ENCODE measurements at regions not wholly inside any gene's neighbourhood (a gene's known extent, or its start where the extent isn't known, plus 50 kb on each side); places are given as distances from the start of the nearest gene placed in this dataset.

DNA sequence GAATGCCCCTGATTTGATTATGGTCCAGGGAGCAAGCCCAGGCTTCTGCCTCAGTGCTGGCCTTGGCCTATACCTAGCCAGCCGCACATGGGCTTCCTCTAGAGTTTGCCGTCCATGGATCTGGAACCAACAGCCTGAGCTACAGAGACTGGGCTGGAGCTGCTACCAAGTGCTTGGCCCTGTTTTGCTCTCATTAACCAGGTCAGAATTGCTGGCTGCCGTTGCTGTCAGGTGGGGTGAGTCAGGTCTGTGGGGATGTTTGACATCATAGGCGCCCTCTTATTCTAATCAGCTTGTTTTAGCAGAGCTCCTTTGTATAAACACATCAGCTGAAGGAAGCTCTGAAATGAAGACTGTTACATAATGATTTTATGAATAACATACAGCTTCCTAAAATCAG is 83.1 kb upstream of the PHACTR2 start:
- no peak for DNase-seq

DNA sequence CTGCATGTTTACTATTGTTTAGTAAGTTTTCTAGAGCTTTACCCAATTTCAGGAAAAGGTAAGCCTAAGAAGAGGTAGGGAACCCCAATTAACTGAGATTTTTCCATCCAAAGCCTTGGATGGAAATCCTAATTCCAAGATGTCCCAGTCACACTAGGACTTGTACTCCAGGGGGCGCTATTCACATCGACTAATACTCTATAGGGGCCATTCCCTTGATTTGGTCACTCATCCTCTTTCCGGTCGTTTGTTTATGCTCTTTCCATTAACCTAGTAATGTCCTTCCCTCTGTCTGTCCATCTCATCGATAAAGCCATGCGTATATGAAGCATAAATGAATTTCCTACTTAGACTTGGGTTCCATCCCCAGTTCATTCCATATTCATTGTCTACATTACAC is 80.8 kb upstream of the FUCA2 start:
- DNase-seq = no peak

DNA sequence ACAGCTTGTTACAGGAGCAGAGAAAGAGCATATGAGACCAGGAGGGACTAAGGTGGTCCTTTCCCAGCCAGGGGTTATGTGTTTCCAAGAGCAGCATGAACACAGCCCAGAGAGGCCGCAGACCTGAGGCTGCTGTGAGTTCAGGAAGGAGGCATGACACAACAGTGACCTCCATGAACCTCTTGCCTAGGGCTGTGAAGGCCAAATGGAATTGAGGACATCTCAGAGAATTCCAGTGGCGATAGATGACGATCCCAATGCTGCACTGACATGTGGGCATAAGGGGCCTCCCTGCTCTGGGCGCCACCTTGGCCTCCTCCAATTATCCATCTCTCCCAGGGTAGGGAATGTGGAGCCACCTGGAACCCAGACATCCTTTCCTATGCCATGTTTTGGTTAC is 79.9 kb upstream of the FUCA2 start:
- no peak for DNase-seq

DNA sequence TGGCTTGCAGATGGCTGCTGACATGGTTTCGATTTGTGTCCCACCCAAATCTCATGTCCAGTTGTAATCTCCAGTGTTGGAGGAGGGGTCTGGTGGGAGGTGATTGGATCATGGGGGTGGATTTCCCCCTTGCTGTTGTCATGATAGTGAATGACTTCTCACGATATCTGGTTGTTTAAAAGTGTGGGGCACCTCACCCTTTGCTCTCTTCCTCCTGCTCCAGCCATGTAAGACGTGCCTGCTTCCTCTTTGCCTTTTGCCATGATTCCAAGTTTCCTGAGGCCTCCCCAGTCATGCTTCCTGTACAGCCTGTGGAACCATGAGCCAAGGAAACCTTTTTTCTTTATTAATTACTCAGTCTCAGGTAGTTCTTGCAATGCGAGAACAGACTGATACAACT is 77.6 kb upstream of the FUCA2 start:
- DNase-seq = no peak

DNA sequence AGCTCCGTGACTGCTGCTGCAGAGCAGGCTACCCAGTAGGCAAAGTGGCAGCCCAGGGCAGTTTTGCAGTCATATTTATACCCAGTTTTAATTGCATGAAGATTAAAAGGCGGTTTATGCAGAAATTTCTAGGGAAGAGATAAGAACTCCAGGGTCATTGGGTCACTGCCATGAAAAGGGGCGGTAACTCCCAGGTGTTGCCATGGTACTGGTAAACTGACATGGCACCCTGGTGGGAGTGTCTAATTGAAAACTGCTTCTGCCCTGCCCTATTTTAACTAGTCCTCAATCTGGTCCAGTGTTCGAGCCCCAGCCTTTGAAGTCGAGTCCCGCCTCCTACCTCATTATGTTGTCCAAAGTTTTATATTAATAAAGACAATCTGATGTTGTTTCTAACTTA is 75.0 kb upstream of the FUCA2 start:
- no peak for DNase-seq

DNA sequence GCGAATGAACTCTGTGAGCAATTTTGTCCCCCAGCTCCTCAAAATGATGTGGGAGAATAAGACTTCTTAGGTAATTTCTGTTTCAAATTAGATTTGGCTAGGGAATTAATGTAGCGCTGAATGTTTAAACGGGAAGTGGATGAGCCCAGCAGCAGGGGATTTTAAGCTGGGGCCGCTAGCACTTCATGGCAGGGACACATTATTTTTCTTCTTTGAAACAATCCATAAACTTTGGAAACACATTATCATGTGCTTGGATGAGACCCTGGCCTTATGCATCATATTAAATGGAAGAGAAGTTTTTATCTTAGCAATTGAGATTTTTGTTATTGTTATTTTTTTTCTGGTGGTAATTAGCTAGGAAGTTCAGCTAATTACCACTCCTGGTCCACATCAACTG is 74.2 kb upstream of the FUCA2 start:
- DNase-seq = no peak

DNA sequence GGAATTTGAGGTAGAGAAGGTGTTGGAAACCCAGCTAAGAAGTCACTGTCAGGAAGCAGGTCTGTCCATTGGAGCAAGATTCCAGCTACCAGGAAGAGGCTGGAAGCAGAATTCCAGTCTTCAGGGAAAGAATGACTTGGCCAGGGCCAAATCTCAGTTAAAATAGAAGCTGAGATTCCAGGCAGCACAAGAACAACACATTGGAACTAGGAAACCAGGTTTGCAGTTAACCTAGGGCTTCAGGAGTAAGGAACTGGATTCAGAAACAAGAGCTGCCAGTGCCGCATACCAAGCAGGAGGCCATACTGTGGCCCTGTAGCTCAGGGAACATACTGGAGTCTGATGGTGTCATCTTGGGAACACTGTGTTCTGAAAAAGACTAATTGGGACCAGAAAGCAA is 73.7 kb upstream of the FUCA2 start:
- DNase-seq = no peak

DNA sequence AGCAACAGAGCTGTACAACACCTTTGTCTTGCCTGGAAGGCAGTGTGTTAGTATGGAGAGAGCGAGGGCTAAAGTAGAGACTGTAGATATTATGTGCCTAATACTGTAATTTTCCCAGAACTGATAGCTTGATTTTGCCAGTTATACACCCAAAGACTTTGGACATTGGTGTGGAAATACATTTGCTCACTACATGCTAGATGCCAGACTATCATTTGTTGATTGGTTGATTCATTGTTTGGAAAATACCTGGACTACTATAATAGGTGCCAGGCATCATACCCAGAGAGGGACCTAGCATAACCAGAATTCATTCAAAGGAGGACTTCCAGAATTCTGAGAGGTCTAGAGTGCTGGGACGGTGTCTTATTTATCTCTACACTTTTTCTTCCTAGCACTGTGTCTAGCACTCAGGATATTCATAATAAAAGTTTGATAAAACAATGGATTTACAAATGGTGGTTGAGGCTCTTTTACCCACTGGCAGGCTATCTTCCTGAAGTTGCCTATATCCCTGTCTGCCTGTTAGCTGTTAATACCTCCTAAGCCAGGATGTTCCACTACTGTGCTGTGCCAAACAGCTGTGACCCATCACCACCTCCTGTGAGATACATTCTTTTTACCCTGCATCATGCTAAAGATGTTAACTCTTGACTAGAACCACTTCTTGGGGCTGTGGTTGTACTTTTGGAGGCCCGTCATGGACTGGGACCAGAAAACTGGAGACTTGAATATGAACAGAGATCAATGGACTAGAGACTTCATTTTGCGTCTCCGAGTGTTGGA is 72.2 kb upstream of the FUCA2 start:
- no peak for DNase-seq

DNA sequence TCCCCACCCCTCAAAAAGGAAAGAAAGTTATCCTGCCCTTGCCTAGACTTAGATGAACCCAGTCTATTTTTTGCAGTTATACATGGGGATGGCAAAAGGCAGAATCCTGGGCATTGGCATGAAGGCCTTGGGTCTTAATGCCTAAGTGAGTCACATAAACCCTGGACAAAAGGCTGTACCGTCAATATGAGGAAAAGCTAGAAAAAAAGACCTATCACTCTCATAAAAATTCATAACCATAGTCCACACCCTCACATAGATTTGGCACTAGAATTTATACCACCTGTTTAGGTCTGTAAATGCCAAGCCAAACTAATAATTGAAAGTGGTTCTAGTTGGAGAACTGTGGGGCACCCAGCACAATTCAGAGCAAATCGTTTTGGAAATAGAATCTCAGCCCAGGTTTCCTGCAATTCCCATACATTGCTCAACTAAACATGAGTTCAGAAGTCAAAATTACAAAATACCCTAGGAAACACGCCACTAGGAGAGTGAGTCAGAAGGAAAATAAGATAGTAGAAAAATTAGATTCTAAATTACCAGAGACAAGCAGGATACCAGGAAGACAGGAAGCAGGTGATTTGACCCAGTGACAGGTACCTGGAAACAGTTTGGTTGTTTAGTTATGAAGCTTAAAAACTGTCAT is 70.4 kb upstream of the FUCA2 start:
- DNase-seq = no peak

DNA sequence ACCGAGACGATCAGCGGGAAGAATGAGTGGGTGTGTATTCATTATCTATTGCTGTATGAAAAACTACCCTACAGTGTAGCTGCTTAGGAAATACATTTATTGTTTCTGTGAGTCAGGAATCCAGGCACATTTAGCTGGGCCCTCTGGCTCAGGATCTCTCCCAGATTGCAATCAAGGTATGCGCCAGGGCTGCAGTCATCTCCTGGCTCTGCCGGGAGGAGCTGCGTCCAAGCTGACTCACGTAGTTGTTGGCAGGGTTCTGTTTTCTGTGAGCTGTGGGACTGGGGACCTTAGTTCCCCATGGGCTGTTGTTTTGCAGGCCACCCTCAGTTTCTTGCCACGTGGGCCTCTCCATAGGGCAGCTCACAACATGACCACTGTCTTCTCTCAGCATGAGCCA is 68.2 kb upstream of the FUCA2 start:
- DNase-seq = no peak

DNA sequence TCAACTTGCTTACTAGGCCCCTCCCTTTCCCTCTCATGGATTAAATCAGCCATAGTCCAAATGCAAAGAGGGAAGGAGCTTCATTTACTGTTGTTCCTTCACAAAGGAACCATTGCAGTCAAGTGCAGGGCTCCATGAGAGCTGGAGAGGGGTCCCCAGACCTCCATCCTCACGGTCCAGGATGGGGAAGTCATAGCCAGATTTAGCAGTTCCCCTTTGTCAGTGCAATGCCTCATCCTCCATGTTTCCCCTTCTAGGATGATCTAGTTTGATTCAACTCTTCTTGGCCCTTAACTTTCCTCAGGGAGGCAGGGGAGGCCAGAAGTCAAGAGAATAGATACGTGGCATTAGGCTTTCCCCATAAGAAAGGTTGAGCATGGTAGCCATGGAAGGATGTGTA is 66.5 kb upstream of the FUCA2 start:
- DNase-seq = peak; percentile 1

DNA sequence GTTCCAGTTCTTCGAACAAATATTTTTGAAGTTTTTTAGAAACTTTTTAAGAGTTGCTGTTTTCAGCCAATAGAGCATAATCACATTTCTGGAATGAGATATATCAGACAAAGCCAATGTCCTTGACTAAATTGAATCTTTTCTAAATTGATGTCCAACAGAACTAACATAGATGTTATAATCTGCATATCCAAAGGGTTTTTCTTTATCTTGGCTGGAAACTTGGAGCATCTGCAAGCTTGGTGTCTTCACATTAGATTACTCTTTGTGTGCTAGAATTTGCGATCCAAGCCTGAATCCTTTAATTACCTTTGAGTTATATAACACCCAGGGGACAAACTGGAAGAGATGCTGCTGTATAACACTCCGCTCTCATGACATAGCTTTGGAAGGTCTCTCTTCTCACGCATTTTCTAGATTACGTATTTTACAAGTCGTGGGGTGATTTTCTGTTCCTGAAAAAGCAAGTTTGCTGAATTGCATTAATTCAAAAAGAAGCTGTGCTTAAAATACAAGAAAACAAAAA is 64.4 kb upstream of the FUCA2 start:
- DNase-seq = no peak

DNA sequence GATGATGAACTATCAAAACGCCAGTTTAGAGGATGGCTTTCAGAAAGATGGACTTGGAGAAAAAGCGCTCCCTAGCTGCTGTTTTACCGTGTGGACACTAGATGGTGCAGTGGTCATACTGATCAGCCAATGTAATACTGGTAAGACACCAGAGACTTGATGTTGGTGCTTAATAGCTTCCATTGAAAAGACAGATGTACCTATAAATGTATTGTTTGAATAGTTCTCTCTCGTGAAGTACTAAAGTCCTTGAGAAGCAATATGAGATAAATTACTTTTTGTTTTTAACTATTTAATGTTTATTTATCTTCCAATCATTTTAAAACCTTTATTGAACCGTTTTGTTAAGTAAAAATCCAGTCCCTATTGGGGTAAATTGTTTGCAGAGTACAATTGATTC is 63.9 kb upstream of the FUCA2 start:
- DNase-seq = peak; percentile 75

DNA sequence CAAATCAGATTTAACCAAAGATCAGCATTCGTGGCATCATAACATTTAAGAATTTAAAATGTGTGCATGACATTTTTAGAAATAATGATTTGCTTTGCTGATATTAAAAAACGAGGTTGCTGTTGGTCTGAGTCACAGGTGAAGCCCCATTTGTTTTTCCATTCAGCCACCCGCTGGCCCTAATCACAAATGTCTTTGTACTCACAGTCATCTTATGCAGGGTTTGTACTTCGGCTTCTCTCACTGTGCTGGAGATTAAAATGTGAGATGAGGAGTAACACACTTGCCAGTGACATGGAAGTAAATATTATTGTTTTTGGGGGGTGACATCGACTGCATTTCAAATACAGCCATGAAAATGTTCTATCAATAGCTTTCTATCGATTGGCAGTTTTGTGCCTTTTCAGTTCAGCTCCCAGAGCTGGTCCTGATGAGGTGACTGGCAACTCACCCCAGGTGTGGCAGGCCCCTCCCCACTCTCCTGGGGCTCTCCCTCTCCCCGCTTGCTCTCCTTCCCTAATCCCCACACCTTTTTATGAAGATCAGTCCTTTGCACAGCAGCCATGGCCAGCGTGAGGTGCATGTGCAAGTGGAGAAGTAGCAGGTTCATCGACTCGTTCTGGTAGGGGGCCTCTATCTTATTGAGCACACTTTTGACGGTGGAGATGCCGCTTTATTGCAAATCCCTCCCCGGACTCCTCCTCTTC is 58.8 kb upstream of the FUCA2 start:
- no peak for DNase-seq

DNA sequence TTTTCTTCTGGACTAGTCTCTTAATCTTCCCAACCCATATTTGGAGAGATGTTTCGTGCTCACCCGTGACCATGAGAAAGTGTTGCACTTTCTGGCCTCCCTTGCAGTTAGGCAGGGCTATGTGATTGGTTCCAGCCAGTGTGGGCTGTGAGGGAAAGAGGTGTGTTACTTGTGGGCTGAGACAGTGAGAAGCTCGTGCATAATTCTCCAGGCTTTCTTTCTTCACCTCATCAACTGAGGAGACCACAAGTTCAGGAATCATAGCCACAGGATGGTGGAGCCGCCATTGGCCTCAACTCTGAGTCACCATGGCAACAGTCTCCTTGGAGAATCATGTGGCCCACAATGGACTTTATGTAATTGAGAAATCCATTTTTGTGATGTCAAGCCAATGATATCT is 57.5 kb upstream of the FUCA2 start:
- DNase-seq = no peak

DNA sequence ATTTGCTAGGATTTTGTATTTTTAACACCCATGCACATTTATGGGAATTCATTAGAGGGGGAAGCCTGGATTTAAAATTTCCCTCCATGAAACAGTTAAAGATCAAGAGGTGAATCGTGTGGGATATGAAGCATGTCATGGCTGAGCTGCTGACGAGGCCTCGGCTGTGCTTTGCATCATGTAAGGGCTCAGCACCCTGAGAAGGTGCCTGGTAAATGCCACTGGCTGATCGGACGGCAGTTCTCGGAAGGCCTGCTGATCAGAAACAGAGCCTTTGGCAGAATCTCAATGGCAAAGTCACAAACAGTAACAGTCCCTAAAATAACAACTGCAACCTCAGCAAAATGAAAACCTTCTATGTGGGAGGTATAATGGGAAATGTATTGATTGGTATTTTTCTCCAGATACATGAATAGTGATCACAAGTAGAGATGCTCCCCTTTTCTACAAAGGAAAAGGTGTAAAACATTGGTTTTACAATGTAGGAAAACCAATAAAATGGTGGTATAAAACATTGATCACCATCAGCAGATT is 53.0 kb upstream of the FUCA2 start:
- no peak for DNase-seq

DNA sequence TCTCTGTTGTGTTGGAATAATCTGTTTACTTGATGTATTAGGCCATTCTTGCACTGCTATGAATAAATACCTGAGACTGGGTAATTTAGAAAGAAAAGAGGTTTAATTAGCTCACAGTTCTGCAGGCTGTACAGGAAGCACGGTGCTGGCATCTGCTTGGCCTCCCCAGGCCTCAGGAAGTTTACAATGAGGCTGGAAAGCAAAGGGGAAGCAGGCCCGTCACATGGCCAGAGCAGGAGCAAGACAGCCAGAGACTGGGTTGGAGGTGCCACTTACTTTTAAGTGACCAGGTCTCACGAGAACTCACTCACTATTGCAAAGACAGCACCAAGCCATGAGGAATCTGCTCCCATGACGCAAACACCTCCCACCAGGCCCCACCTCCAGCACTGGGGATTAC is 50.6 kb upstream of the FUCA2 start:
- DNase-seq = no peak

Measured in NCI-H345 (cell line).